ENCODE measurements at regions not wholly inside any gene's neighbourhood (a gene's known extent, or its start where the extent isn't known, plus 50 kb on each side); places are given as distances from the start of the nearest gene placed in this dataset.
"Not testable (repeated sequence)": the region's sequence is repeated elsewhere in the genome, so short reads cannot be mapped to it uniquely, and the experiment has no call there.

GRCh38 chr2:100741880-100742276 is 78.1 kb upstream of the NPAS2 start:
- DNase-seq (ENCODE audit: low spot score) = no peak

GRCh38 chr2:100742277-100743254 is 77.4 kb upstream of the NPAS2 start:
- no peak for DNase-seq (ENCODE audit: low spot score)

GRCh38 chr2:100743741-100744140 is 76.2 kb upstream of the NPAS2 start:
- no peak for DNase-seq (ENCODE audit: low spot score)

GRCh38 chr2:100744184-100744583 is 75.8 kb upstream of the NPAS2 start:
- DNase-seq (ENCODE audit: low spot score) = no peak

- DNase-seq (ENCODE audit: low spot score) = no peak
Observed at GRCh38 chr2:100744589-100744988, 75.3 kb upstream of the NPAS2 start.

- DNase-seq (ENCODE audit: low spot score) = no peak
Observed at GRCh38 chr2:100745604-100746003, 74.3 kb upstream of the NPAS2 start.

- DNase-seq (ENCODE audit: low spot score) = no peak
Observed at GRCh38 chr2:100747551-100747950, 72.4 kb upstream of the NPAS2 start.

GRCh38 chr2:100747996-100748615 is 71.8 kb upstream of the NPAS2 start:
- no peak for DNase-seq (ENCODE audit: low spot score)

GRCh38 chr2:100748673-100749072 is 71.3 kb upstream of the NPAS2 start:
- DNase-seq (ENCODE audit: low spot score) = no peak

GRCh38 chr2:100749771-100750542 is 70.0 kb upstream of the NPAS2 start:
- no peak for DNase-seq (ENCODE audit: low spot score)

- not testable (repeated sequence) for DNase-seq (ENCODE audit: low spot score)
Observed at GRCh38 chr2:100751871-100752625, 67.9 kb upstream of the NPAS2 start.

GRCh38 chr2:100752628-100753333 is 67.2 kb upstream of the NPAS2 start:
- peak; percentile 28 for DNase-seq (ENCODE audit: low spot score)

- DNase-seq (ENCODE audit: low spot score) = no peak
Observed at GRCh38 chr2:100753444-100753843, 66.5 kb upstream of the NPAS2 start.

GRCh38 chr2:100753881-100754280 is 66.1 kb upstream of the NPAS2 start:
- no peak for DNase-seq (ENCODE audit: low spot score)

- DNase-seq (ENCODE audit: low spot score) = no peak
Observed at GRCh38 chr2:100754951-100755350, 65.0 kb upstream of the NPAS2 start.

- DNase-seq (ENCODE audit: low spot score) = peak; percentile 25
Observed at GRCh38 chr2:100755441-100755840, 64.5 kb upstream of the NPAS2 start.

- no peak for DNase-seq (ENCODE audit: low spot score)
Observed at GRCh38 chr2:100756704-100757103, 63.2 kb upstream of the NPAS2 start.

- DNase-seq (ENCODE audit: low spot score) = peak; percentile 18
Observed at GRCh38 chr2:100757621-100758394, 62.1 kb upstream of the NPAS2 start.

GRCh38 chr2:100759901-100760300 is 60.0 kb upstream of the NPAS2 start:
- DNase-seq (ENCODE audit: low spot score) = no peak

- DNase-seq (ENCODE audit: low spot score) = no peak
Observed at GRCh38 chr2:100761365-100761764, 58.6 kb upstream of the NPAS2 start.
